GM10266 (cell line): ENCODE measurements at regions not wholly inside any gene's neighbourhood (a gene's known extent, or its start where the extent isn't known, plus 50 kb on each side); places are given as distances from the start of the nearest gene placed in this dataset.
"Not testable (repeated sequence)": the region's sequence is repeated elsewhere in the genome, so short reads cannot be mapped to it uniquely, and the experiment has no call there.

Source experiments
- DNase-seq: peaks from one replicate; pipeline ENCODE4 v3.0.0; 2012; ENCODE audit errors: extremely low spot score
- CTCF ChIP-seq: IDR thresholded peaks from 2 replicates; pipeline ENCODE4 v1.5.1; 2012; ENCODE audit warnings: mild to moderate bottlenecking, low read depth; ENCODE audit not compliant: control insufficient read depth, insufficient read depth; ENCODE audit errors: missing control alignments

GRCh38 chr22:16387088-16387487 lies 205.5 kb downstream of the CCT8L2 start:
- DNase-seq, result no peak
- TF ChIP-seq CTCF, result no peak

GRCh38 chr22:16361328-16361727 lies 231.3 kb downstream of the CCT8L2 start:
- not testable (repeated sequence) for DNase-seq

- DNase-seq, result not testable (repeated sequence)
Observed at GRCh38 chr22:16352637-16353036, 240.0 kb downstream of the CCT8L2 start.

GRCh38 chr22:16347083-16347482 lies 245.5 kb downstream of the CCT8L2 start:
- not testable (repeated sequence) for DNase-seq

GRCh38 chr22:16315565-16315964 lies 277.0 kb downstream of the CCT8L2 start:
- DNase-seq, result not testable (repeated sequence)
